B cell (primary cell): ENCODE measurements at regions not wholly inside any gene's neighbourhood (a gene's known extent, or its start where the extent isn't known, plus 50 kb on each side); places are given as distances from the start of the nearest gene placed in this dataset.

Experiments used
- ATAC-seq: fragments of 200-7000 bp; cut with Tn5 transposase; one replicate; pipeline ENCODE4 v1.10.0; 2021; ENCODE audit warnings: low read depth, mild to moderate bottlenecking, moderate number of reproducible peaks, moderate library complexity
- CTCF ChIA-PET: fragments of 350-600 bp; sonication (Branson Sonifier 250); formaldehyde crosslinking; loops from one replicate; lab custom pipeline; 2021; ENCODE audit warnings: antibody characterized with exemption, inconsistent platforms; lab: Charles Lee
- POLR2A ChIA-PET: fragments of 350-600 bp; sonication (Branson Sonifier 250); formaldehyde crosslinking; loops from one replicate; lab custom pipeline; 2021; ENCODE audit warnings: antibody characterized with exemption; lab: Charles Lee
- DNase-seq: peaks from one replicate; pipeline ENCODE4 v3.0.0; 2013
- H2AFZ ChIP-seq: 2 replicates; pipeline ENCODE4 v1.6.1; 2012; ENCODE audit warnings: mild to moderate bottlenecking, low read depth, low read length; ENCODE audit not compliant: insufficient read depth, poor library complexity, severe bottlenecking
- H3K27ac ChIP-seq, 2 donors: 1 replicate in 1 of 2; 2 replicates in 1 of 2; pipeline ENCODE4 v1.5.1; 2012 to 2013; ENCODE audit warnings: low read length in 2 of 2, mild to moderate bottlenecking in 2 of 2, moderate library complexity in 1 of 2
- H3K27me3 ChIP-seq, 4 experiments: fragments of 200-600 bp in 1 of 4; sonication (generic) in 1 of 4; replicated peaks in 1 of 4; 1 replicate in 2 of 4; 2 replicates in 2 of 4; pipeline versions ENCODE4 v1.6.1 to v1.7.0; 2013 to 2016; ENCODE audit warnings: low read length in 3 of 4, mild to moderate bottlenecking in 2 of 4, mixed read lengths in 1 of 4, moderate library complexity in 1 of 4; ENCODE audit not compliant: insufficient read depth in 4 of 4, control insufficient read depth in 3 of 4; ENCODE audit errors: control extremely low read depth in 1 of 4
- H3K36me3 ChIP-seq, 2 experiments: replicated peaks in 1 of 2; 1 replicate in 1 of 2; 2 replicates in 1 of 2; pipeline versions ENCODE4 v1.6.1 to v1.7.1; 2013; ENCODE audit warnings: low read length in 1 of 2; ENCODE audit not compliant: insufficient read depth in 2 of 2, control insufficient read depth in 1 of 2; ENCODE audit errors: control extremely low read depth in 1 of 2, extremely low read depth in 1 of 2
- H3K4me1 ChIP-seq, 2 donors: fragments of 200-600 bp in 1 of 2; sonication (generic) in 1 of 2; 1 replicate in 1 of 2; 2 replicates in 1 of 2; pipeline versions ENCODE4 v1.5.1 to v1.6.1; 2013 to 2017; ENCODE audit warnings: low read length in 2 of 2; ENCODE audit not compliant: control insufficient read depth in 2 of 2, insufficient read depth in 2 of 2
- H3K4me2 ChIP-seq: replicated peaks from 2 replicates; pipeline ENCODE3; 2012; ENCODE audit warnings: mild to moderate bottlenecking, low read depth, low read length; ENCODE audit not compliant: poor library complexity, severe bottlenecking
- H3K4me3 ChIP-seq, 5 experiments: fragments of 200-600 bp in 1 of 5; sonication (generic) in 1 of 5; 1 replicate in 3 of 5; 2 replicates in 2 of 5; pipeline versions ENCODE4 v1.5.1 to v1.7.0; 2011 to 2016; ENCODE audit warnings: low read length in 4 of 5, mild to moderate bottlenecking in 4 of 5, low read depth in 2 of 5, control low read depth in 1 of 5, moderate library complexity in 1 of 5; ENCODE audit not compliant: insufficient read depth in 1 of 5; ENCODE audit errors: control extremely low read depth in 1 of 5, extremely low read depth in 1 of 5
- H3K79me2 ChIP-seq: fragments of 200-600 bp; sonication (generic); one replicate; pipeline ENCODE4 v1.6.0; 2016; ENCODE audit warnings: low read length; ENCODE audit not compliant: control insufficient read depth, insufficient read depth
- H3K9ac ChIP-seq: fragments of 200-600 bp; sonication (generic); 2 replicates; pipeline ENCODE4 v1.6.1; 2017; ENCODE audit warnings: mild to moderate bottlenecking, low read length, moderate library complexity
- H3K9me3 ChIP-seq, 3 donors: one replicate each; pipeline versions ENCODE4 v1.6.1 to v1.7.1; 2013; ENCODE audit warnings: low read length in 2 of 3; ENCODE audit not compliant: control insufficient read depth in 2 of 3, insufficient read depth in 1 of 3; ENCODE audit errors: control extremely low read depth in 1 of 3
- H4K20me1 ChIP-seq: 2 replicates; pipeline ENCODE4 v1.6.0; 2012; ENCODE audit warnings: mild to moderate bottlenecking, low read length; ENCODE audit not compliant: insufficient read depth, control insufficient read depth, poor library complexity, severe bottlenecking
- H3K27ac Mint-ChIP-seq: one replicate; pipeline ENCODE4 v1.8.0; 2021; ENCODE audit warnings: mixed read lengths
- H3K27me3 Mint-ChIP-seq: one replicate; pipeline ENCODE4 v1.8.0; 2021; ENCODE audit warnings: mixed read lengths
- H3K4me1 Mint-ChIP-seq: one replicate; pipeline ENCODE4 v1.8.0; 2021; ENCODE audit warnings: mixed read lengths
- H3K4me3 Mint-ChIP-seq: one replicate; pipeline ENCODE4 v1.8.0; 2021; ENCODE audit warnings: mixed read lengths
- H3K9me3 Mint-ChIP-seq: one replicate; pipeline ENCODE4 v1.8.0; 2022; ENCODE audit warnings: mixed read lengths; ENCODE audit not compliant: insufficient read depth
- EZH2 ChIP-seq: IDR thresholded peaks from 2 replicates; pipeline ENCODE4 v1.6.1; 2012; ENCODE audit warnings: borderline replicate concordance, low read depth, mild to moderate bottlenecking, moderate library complexity, low read length; ENCODE audit not compliant: insufficient read depth, poor library complexity, severe bottlenecking
- WGBS: methylation state at CpG from one replicate; pipeline ENCODE4 v1.1.5; 2013; ENCODE audit warnings: missing lambda C conversion rate; ENCODE audit not compliant: insufficient coverage; 5-methylcytosine and 5-hydroxymethylcytosine counted together
- intact Hi-C: fragments of 100-400 bp; cut with micrococcal nuclease; formaldehyde crosslinking; loops from one replicate; pipeline ENCODE4 v1.10.0; 2022
- TF ChIP-seq, protein P1 (sequence below): fragments of 200-600 bp; IDR thresholded peaks from one replicate; pipeline ENCODE4 v1.8.0; 2022; ENCODE audit warnings: antibody characterized with exemption, mild to moderate bottlenecking

DNA sequence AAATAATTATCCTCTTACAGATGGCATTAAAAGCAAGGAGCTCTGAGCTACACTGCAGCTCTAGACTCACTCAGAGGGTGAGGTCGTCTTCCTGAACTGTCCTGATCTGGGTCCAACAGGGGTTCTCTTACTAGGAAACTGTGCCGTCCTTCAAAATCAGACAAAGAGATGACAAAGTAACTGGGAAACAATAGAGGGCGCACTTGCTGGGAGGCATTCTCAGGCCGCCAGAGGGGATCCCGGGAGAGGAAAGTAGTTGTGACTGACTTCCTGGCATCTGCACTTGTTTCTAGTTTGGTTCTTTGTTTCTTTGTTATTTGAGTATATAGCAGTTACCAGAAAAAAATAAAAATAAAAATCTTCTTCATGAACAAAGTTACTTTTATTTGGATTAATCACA lies 142.9 kb upstream of the MSX2 start:
- Histone ChIP-seq H3K4me3 (no peak overlapping the region), H3K27ac (no peak overlapping the region), H3K4me1 (no peaks in the 10 kb centered on the region), H3K9ac (no peak overlapping the region), H3K36me3 (no peaks in the 10 kb centered on the region), H3K4me2 (no peak overlapping the region), H3K79me2 (no peaks in the 10 kb centered on the region), H3K27me3 (no peaks in the 10 kb centered on the region), H3K9me3 (peaks cover 0 to 8% (median 0%) of the 10 kb centered on the region in 3 donors), H2AFZ (no peak overlapping the region), H4K20me1 (no peaks in the 10 kb centered on the region)
- POLR2A ChIA-PET = no interaction called here
- CTCF ChIA-PET = no interaction called here
- ATAC-seq (no peak), DNase-seq (no peak)
- Mint-ChIP-seq H3K27me3 (no peaks in the 10 kb centered on the region), H3K27ac (no peak overlapping the region), H3K4me1 (no peaks in the 10 kb centered on the region), H3K9me3 (peaks cover 3% of the 10 kb centered on the region), H3K4me3 (no peak overlapping the region)
- 17% methylated on average over 4 of the region's 5 CpGs for WGBS
- intact Hi-C loops = no loop called here
- TF ChIP-seq EZH2 = no peak
- TF ChIP-seq, protein P1, sequence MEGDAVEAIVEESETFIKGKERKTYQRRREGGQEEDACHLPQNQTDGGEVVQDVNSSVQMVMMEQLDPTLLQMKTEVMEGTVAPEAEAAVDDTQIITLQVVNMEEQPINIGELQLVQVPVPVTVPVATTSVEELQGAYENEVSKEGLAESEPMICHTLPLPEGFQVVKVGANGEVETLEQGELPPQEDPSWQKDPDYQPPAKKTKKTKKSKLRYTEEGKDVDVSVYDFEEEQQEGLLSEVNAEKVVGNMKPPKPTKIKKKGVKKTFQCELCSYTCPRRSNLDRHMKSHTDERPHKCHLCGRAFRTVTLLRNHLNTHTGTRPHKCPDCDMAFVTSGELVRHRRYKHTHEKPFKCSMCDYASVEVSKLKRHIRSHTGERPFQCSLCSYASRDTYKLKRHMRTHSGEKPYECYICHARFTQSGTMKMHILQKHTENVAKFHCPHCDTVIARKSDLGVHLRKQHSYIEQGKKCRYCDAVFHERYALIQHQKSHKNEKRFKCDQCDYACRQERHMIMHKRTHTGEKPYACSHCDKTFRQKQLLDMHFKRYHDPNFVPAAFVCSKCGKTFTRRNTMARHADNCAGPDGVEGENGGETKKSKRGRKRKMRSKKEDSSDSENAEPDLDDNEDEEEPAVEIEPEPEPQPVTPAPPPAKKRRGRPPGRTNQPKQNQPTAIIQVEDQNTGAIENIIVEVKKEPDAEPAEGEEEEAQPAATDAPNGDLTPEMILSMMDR = no peak

DNA sequence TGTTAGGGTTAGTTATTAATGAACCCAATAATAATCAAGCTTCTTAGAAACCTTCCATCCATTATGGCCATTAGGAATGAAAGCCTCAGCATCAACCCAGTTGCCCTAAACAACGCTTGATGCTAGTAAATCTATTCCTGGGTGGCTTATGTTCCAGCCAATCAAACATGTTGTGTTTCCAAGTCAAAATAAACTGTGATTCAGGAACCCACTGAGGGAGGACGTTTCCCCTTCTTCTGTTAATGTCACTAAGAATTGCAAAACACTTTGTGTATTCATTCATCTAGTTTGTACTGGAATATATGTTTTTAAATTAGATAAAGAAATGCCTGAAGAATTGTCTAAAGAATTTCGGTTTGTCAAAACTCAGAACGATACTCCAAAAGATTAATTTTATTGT lies 142.5 kb upstream of the MSX2 start:
- no peaks in the 10 kb centered on the region for H3K79me2 ChIP-seq
- no peaks in the 10 kb centered on the region for H3K27me3 ChIP-seq
- ChIA-PET CTCF (no interaction called here), POLR2A (no interaction called here)
- peaks cover 4% of the 10 kb centered on the region for H3K9me3 Mint-ChIP-seq
- H2AFZ ChIP-seq = no peak overlapping the region
- no peak overlapping the region for H3K9ac ChIP-seq
- H3K4me3 ChIP-seq = no peak overlapping the region
- 67% methylated on average over 1 of the region's 4 CpGs for WGBS
- H3K4me1 Mint-ChIP-seq = no peaks in the 10 kb centered on the region
- TF ChIP-seq, protein P1 = no peak
- no peak for TF ChIP-seq EZH2
- no peaks in the 10 kb centered on the region for H3K27me3 Mint-ChIP-seq
- no peak overlapping the region for H3K27ac Mint-ChIP-seq
- ATAC-seq (no peak), DNase-seq (no peak)
- H3K4me3 Mint-ChIP-seq = no peak overlapping the region
- H3K4me2 ChIP-seq = no peak overlapping the region
- no peaks in the 10 kb centered on the region for H3K36me3 ChIP-seq
- no peaks in the 10 kb centered on the region for H3K4me1 ChIP-seq
- intact Hi-C loops = no loop called here
- H3K9me3 ChIP-seq = peaks cover 0 to 9% (median 0%) of the 10 kb centered on the region in 3 donors
- H3K27ac ChIP-seq = no peak overlapping the region
- no peaks in the 10 kb centered on the region for H4K20me1 ChIP-seq
